Epithelial cell of esophagus (primary cell): ENCODE measurements at regions not wholly inside any gene's neighbourhood (a gene's known extent, or its start where the extent isn't known, plus 50 kb on each side); places are given as distances from the start of the nearest gene placed in this dataset.

Source experiments
- DNase-seq: peaks from one replicate; pipeline ENCODE4 v3.0.0; 2010; ENCODE audit warnings: low read depth
- H3K4me3 ChIP-seq: 2 replicates; pipeline ENCODE4 v1.5.1; 2011; ENCODE audit warnings: mild to moderate bottlenecking, low read length, control low read depth
- TF ChIP-seq, protein P1 (sequence below): IDR thresholded peaks from 2 replicates; pipeline ENCODE4 v1.5.1; 2011; ENCODE audit warnings: low read depth, mild to moderate bottlenecking, low read length, control low read depth, inconsistent platforms; ENCODE audit not compliant: insufficient read depth; ENCODE audit errors: missing control alignments

DNA sequence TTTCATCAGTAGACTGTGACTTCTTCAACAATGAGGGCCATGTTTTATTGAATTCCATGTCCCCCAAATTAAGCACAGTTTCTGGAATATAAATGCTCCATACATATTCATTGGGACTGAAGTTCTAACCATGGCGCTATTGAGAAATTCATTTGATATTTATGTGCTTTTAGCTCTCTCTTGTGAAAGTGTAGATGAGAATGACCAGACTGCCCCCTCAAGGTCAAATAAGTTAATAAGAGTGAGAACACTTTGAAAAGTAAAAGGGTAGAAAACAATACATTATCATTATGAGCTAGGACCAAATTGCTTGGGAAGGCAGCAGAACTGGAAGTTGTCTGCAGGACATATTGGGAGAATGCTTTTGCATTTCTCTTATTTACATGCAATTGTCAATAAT, 597.9 kb downstream of the EPM2A start:
- DNase-seq: peak; percentile 52
- no peak overlapping the region for H3K4me3 ChIP-seq
- TF ChIP-seq, protein P1, sequence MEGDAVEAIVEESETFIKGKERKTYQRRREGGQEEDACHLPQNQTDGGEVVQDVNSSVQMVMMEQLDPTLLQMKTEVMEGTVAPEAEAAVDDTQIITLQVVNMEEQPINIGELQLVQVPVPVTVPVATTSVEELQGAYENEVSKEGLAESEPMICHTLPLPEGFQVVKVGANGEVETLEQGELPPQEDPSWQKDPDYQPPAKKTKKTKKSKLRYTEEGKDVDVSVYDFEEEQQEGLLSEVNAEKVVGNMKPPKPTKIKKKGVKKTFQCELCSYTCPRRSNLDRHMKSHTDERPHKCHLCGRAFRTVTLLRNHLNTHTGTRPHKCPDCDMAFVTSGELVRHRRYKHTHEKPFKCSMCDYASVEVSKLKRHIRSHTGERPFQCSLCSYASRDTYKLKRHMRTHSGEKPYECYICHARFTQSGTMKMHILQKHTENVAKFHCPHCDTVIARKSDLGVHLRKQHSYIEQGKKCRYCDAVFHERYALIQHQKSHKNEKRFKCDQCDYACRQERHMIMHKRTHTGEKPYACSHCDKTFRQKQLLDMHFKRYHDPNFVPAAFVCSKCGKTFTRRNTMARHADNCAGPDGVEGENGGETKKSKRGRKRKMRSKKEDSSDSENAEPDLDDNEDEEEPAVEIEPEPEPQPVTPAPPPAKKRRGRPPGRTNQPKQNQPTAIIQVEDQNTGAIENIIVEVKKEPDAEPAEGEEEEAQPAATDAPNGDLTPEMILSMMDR: peak; percentile 15

DNA sequence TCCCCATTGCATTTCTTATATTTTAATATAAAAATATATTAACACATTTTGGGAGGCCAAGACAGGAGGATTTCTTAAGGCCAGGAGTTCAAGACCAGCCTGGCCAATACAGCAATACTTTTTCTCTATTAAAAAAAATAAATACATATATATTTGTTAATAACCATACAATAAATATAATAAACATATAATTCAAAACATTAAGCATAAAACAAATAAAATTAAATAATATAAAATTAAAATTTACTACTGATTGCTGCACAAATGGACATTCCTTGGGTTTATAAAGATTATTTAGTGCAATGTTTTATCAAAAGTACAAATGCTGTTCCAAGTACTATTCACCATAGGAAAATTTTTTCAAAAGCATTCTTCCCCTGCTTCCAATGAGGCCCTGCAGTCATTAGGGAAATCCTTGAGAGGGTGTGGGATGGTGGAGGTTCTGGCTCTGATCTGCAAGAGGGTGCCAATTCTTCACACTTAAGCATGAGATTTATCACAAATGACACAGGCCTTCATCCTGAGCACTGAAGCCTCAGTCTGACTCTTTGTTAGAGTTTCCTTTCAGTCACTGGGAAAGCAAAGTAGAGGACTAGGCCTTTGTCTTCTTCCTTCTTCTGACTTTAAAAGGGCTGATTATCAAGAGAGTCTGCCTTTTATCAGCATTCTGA, 596.7 kb downstream of the EPM2A start:
- TF ChIP-seq, protein P1: no peak
- no peak overlapping the region for H3K4me3 ChIP-seq
- no peak for DNase-seq

DNA sequence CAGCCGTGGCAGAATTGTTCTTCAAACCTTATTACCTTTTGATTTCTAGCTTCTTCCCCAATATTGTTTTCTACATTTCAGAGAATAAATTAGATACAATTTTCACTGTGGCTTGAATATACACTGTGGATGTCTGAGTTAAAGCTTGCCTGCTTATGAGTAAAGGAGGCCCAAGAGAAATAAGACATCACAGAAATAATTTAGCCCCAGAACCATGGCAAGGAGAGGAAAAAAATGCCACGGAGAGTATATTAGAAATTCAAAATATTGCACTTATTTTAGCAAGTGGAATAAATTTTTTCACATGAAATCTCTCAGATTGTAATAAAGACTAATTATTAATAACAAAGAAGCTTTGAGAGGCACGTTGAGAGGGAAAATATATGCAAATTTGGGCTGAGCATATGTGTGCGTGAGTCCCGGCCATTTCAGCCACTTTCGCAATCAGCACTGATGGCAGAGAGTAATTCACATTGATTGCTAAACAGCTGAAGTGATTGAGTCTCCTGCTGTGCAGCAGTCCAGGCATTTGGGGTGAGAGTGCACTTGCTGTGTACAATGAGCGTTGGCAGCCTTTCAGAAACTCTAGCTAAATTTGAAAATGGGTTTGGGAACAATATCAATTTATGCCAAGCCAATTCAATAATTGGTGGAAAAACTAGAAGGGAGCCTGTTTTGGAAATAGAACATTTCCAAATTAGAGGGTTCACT, 596.0 kb downstream of the EPM2A start:
- no peak overlapping the region for H3K4me3 ChIP-seq
- TF ChIP-seq, protein P1: no peak
- peak; percentile 46 for DNase-seq

GRCh38 chr6:145139895-145140294, 595.4 kb downstream of the EPM2A start:
- TF ChIP-seq, protein P1: no peak
- H3K4me3 ChIP-seq: no peak overlapping the region
- DNase-seq: no peak

GRCh38 chr6:145141572-145141971, 593.7 kb downstream of the EPM2A start:
- no peak for DNase-seq
- no peak overlapping the region for H3K4me3 ChIP-seq
- TF ChIP-seq, protein P1: no peak

DNA sequence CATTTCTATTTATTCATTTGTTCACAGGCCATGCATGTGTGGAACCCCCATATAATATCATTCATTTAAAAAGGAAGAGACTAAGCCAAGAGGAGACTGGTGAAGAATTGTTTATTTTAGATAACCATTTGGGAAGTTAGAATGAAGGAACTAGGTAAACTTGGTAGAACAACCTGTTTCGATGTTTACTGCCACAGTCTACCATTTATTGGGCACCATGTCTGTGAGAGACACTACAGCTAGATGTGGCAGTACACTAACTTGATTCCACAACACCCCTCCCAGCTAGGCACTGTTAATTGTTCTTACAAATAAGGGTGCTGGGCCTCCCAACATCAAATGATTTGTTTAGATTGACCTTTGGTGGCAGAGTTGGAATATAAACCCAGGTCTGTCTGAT, 592.4 kb downstream of the EPM2A start:
- no peak overlapping the region for H3K4me3 ChIP-seq
- TF ChIP-seq, protein P1: no peak
- no peak for DNase-seq
